BE2C (cell line): ENCODE measurements at regions not wholly inside any gene's neighbourhood (a gene's known extent, or its start where the extent isn't known, plus 50 kb on each side); places are given as distances from the start of the nearest gene placed in this dataset.

Source experiments
- DNase-seq: peaks from one replicate; pipeline ENCODE4 v3.0.0-alpha.2; 2020
- H3K27me3 ChIP-seq: fragments of 250-450 bp; sonication (Bioruptor Pico); 2 replicates; pipeline ENCODE4 v1.5.1; 2020; ENCODE audit warnings: mild to moderate bottlenecking
- H3K36me3 ChIP-seq: fragments of 250-450 bp; sonication (Bioruptor Pico); 2 replicates; pipeline ENCODE4 v1.5.1; 2020; ENCODE audit warnings: mild to moderate bottlenecking
- H3K4me1 ChIP-seq: fragments of 250-450 bp; sonication (Bioruptor Pico); 2 replicates; pipeline ENCODE4 v1.5.1; 2020
- H3K4me3 ChIP-seq: 2 replicates; pipeline ENCODE4 v1.5.1; 2011; ENCODE audit warnings: low read depth, low read length
- H3K9me3 ChIP-seq: fragments of 250-450 bp; sonication (Bioruptor Pico); 2 replicates; pipeline ENCODE4 v1.5.1; 2020
- CTCF ChIP-seq: IDR thresholded peaks from 2 replicates; pipeline ENCODE4 v1.5.1; 2012; ENCODE audit warnings: mild to moderate bottlenecking, low read depth, low read length

- H3K9me3 ChIP-seq = no peaks in the 10 kb centered on the region
- DNase-seq = no peak
- H3K27me3 ChIP-seq = no peaks in the 10 kb centered on the region
- H3K4me1 ChIP-seq = no peaks in the 10 kb centered on the region
- no peaks in the 10 kb centered on the region for H3K36me3 ChIP-seq
- no peak overlapping the region for H3K4me3 ChIP-seq
- TF ChIP-seq CTCF = no peak
Measured at GRCh38 chr1:118244194-118244593, 59.2 kb upstream of the SPAG17 start.

GRCh38 chr1:118243269-118243668, 58.2 kb upstream of the SPAG17 start:
- Histone ChIP-seq H3K4me1 (no peaks in the 10 kb centered on the region), H3K4me3 (no peak overlapping the region), H3K36me3 (no peaks in the 10 kb centered on the region), H3K9me3 (no peaks in the 10 kb centered on the region), H3K27me3 (no peaks in the 10 kb centered on the region)
- DNase-seq = no peak
- no peak for TF ChIP-seq CTCF
